C1 segment of cervical spinal cord (tissue), 14 donors: ENCODE measurements at regions not wholly inside any gene's neighbourhood (a gene's known extent, or its start where the extent isn't known, plus 50 kb on each side); places are given as distances from the start of the nearest gene placed in this dataset.

Source experiments
- DNase-seq, 14 donors: peaks; one replicate each; lab custom pipeline; 2025; lab: John Stamatoyannopoulos, UW

DNA sequence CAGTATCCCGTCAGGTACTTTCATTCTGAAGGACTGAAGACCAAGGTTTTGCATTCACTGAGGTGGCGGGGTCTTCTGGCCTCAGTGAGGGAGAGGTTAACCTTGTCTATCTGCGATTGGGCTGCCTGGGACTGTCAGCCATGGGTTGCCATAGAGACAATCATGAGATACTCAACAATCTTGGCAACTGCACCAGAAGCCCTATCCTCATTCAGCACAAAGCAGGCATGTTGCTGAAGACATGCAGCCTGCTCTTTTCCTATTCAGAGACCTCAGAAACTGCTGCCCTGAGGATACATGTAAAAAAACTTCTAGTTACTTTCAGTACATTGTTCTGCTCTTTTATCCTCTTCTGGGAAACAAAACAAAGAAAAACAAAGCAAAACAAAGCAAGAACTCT is 146.3 kb upstream of the PIRT start:
- no peak for DNase-seq

DNA sequence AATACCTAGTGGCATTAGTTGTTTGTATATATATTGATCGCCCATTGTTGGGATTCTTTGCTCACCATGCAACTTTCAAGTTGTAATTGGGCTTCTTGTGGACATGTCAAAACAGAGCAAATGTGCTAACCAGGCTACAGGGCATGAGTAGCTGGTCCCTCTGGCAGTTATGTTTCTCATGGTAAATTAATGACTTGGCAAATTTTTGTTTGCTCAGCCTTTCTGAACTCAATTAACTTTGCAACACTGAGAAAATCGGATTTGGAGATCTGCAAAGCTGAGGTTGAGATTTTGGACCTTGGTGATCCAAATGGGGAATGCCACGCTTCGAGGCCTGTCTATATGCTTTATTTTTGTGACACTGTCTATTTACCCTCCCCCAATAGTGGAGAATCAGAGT is 138.5 kb upstream of the PIRT start:
- no peak for DNase-seq

DNA sequence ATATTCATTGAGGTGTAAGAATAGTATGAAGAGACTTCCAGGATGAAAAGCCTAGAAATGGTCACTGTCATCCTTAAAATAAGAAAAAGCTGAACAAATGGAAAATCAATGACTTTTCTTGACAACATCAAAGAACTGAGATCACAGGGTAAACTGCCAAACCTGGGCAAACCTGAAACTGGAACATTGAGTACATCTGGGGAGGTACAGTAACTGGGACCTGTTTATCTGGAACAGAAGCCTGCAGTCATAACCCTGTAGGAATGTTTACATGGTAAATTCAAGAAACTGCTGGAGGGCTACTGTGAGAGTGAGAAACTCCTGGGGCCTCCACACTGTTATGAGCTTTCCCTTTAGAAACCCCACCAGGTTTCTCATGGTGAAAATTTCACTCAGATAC is 130.1 kb upstream of the PIRT start:
- DNase-seq, result no peak

DNA sequence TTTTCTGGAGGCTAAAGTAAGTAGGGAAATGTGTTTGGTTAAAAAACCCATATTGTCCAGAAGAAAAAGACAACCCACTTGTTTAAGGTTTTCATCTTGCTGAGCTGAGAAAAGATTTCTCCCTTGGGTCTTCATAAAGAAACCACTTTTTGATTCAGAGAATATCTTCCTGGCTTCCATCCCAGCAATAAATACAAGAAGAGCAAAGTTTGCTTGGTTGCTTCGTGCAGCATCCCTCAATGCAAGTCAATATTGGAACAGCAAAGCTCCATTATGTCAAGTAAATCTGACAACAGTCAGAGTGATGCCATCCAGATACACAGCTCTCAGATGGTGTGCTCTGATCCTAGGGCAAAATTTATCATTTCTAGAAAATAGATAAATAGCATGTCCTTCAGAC is 118.9 kb upstream of the PIRT start:
- DNase-seq, result no peak

DNA sequence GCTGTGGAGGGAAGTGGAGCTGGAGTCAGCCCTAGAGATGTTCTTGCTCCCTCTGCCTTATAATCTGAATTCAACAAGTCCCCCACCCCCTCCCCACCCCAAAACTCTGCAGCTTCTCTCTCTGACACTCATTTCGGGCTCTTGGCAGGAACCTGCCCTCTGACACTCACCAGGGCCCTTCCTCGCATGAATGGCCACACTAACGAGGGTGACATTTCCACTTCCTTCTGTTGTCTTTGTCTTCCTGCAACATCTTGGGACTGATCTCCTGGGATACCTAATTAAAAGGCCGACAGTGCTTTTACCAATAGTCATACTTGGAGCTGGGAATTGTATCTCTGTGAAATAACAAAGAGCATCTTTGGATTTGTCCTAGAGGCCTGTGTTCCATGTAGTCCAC is 106.9 kb upstream of the PIRT start:
- no peak for DNase-seq

DNA sequence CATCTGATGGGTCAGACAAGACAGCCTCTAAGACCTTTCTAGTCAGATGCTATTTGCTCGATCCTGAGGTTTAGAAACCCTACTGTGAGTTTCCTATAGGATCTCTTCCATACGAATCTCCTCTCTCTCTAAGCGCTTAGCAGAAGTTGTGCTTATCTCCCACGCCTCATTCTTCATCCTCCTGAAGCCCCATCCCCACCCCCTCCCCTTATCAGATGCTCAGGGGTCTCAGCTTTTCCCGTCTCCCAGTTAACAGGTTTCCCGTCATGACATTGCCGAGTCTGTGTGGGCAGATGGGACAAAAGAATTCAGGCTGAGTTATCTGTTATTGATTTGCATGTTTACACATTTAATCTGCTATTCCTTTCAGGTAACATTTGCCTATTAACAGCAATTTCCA is 99.0 kb upstream of the PIRT start:
- no peak for DNase-seq

DNA sequence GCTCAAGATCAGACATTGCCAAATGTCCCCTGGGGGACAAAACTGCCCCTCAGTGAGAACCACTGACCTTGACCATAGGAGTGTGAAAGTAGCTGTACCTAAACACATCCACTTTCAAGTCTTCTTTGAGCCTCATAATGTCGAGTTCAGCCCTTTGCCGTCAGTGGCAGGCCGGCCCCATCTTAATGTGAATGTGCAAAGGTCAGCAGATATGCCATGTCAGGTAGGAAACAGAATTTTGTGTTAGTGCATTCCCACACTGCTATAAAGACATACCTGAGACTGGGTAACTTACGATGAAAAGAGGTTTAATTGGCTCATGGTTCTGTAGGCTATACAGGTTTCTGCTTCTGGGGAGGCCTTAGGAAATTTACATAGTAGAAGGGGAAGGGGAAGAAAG is 95.1 kb upstream of the PIRT start:
- no peak for DNase-seq

DNA sequence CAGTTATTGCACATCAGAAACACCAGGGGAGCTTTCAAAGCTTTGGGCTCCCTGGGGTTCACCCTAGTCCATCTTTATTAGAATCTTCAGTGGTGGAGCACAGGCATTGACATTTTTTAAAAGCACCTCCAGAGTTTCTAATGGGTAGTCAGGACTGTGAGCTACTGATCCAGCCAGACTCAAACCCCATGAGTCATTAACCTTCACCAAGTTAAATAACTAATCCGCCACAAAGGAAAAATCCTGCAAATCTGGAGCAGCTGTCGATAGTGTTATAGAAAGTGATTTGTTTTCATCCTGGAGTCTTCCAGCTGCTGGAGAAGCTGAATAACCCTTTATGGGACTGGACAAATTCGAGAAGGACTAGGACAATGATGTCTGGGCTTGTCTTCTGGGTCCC is 93.2 kb upstream of the PIRT start:
- DNase-seq, result no peak

DNA sequence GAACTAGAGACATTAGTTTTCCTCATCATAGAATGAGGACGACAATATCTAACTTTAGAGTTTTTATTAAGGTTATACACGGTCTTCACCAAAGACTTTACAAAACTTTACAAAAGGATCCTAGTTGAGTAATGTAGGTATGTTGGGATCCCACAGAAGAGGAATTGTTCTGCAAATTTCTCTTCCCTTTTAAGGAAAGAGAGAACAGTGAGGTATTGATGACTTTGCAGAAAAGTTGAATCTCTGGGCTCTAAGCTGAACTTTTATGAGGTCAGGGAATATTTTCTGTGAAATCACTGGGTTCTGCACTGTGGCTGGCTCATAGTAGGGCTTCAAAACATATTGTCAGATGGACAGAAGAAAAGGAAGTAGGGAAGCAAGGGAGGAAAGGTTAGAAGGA is 89.8 kb upstream of the PIRT start:
- DNase-seq, result no peak

DNA sequence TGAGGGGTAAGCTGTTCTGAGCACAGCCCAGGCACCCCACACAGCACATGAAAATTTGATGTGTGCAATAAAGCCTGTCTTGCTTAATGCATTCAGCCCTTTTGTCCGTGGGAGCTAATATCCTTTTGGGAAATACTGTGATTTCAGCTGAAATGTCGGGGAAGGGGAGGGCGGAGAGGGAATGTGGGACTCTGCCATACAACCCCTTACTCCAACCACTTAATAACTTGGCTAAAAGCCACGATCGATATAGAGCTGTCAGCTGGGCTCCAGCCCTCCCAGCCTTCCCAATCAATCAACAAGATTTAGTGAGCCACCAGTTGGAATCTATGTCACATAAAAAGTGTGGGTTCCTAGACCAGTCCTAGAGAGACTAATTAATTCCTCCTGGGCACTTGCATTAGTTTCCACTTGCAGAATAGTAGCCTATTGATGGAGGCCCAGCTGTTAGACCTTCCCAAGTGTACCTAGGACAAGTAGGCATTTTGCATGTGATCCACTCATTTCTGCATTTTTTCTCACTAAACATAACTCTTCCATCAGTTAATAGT is 82.7 kb upstream of the PIRT start:
- no peak for DNase-seq

DNA sequence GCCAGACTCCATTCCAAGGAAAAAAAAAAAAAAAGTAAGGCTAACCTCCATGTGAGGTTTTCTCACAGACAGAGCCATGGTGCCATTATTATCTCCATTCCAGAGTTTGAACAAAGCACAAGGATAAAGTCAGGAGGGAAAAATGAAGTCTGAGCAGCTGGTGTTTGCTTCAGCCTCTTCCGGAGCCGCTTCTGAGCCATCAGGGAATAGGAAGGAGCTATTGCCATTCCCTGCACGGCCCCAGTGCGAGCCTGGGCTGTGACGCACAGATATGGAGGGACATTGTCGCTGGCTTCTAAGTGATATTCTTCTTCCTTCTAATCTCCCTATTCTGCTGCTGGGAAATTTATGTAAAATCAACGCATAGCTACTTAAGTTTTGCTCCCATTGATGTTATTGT is 69.5 kb upstream of the PIRT start:
- no peak for DNase-seq

DNA sequence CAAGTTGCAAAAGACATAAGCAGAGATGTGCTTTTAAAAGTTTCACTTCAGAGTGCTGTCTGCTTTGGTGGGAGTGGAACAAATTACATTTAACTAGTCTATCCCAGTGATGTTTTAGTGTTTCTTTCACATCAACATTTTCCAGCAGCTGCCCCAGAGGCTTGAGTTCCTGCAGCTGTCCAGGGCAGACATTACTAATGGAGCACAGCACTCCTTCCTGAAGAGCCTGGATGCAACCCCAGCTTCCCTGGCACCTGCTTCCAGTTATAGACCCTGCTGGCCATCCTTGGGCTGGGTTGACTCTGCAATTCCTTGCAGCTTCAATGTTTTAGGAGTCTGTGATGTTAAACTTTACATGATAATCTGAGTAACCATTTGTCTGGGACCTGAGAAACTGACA is 61.4 kb upstream of the PIRT start:
- no peak for DNase-seq

DNA sequence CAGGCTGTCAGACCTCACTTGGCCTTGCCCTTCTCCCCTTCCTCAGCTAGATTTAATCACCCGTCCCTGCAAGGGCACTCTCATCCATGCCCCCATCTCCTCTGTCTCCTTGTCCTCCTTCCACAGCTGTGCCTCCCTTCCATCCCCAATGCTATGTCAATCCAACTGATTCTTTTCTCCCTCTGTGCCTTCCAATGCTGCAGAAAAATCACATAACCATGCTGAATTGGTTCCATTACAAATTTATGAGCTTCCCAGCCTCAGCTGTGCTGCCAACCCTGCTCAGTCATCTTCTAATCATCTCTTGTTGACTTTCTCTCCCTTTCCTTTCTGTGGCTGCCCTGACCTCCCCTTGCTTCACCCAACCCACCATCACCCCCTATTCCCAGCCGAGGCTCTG is 56.3 kb upstream of the PIRT start:
- DNase-seq, result no peak

DNA sequence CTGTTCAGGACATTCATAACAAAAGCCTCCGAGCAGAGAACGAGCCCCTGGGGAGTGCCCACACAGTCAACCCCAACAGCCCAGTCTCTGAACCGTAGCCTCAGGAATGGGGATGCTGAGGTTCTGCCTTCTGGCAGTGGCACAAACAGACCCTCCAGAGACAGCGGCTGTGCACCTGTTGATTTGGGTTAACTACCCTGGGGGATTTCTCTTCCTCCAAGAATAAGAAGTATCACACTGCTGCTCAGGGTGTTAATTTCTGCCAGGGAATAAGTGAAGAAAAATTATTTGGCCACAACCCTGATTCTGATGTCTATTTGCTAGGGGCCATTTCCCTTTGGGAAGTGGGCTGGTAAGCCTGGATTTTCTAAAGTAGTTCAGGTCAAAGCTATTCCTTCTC is 51.0 kb upstream of the PIRT start:
- no peak for DNase-seq
